K562 (cell line): ENCODE measurements at regions not wholly inside any gene's neighbourhood (a gene's known extent, or its start where the extent isn't known, plus 50 kb on each side); places are given as distances from the start of the nearest gene placed in this dataset.

Experiments used
- ATAC-seq: fragments of 200-7000 bp; cut with Tn5 transposase; 3 replicates; pipeline ENCODE4 v1.9.1; 2020; ENCODE audit warnings: moderate library complexity
- BruUV-seq: library from RNA; stranded (reverse); fragments of 400-500 nt; replicated peaks from 2 replicates; lab custom pipeline; 2021; lab: Mats Ljungman, UMichigan
- CTCF ChIA-PET: fragments of 300-600 bp; formaldehyde crosslinking; extraction: SDS; loops from one replicate; lab custom pipeline; 2021; ENCODE audit warnings: low intra/inter-chr PET ratio; lab: Yijun Ruan, JAX
- POLR2A ChIA-PET: fragments of 300-600, 350-650 bp; sonication (Branson Sonifier 250); formaldehyde crosslinking; extraction: SDS; loops from one replicate; lab custom pipeline; 2021; ENCODE audit warnings: antibody characterized with exemption, inconsistent platforms; lab: Yijun Ruan, JAX
- DNase-seq, 4 experiments: peaks; one replicate each; pipeline versions ENCODE4 v3.0.0 to v3.0.0-alpha.2; 2011 to 2018; ENCODE audit warnings: low spot score in 3 of 4, mixed read lengths in 3 of 4; ENCODE audit errors: extremely low read depth in 1 of 4
- FAIRE-seq: peaks from 2 replicates; lab custom pipeline; 2011; peaks lifted over from hg19 to GRCh38; lab: Jason Lieb, UNC
- H2AFZ ChIP-seq: 2 replicates; pipeline ENCODE4 v1.6.0; 2011; ENCODE audit warnings: low read depth, low read length, control low read depth, inconsistent platforms
- H3K27ac ChIP-seq: fragments of 200-600 bp; 3 replicates; pipeline ENCODE4 v1.8.0; 2011; ENCODE audit warnings: low read depth, mild to moderate bottlenecking, control low read depth, inconsistent platforms, low read length, moderate library complexity, mixed read lengths; ENCODE audit errors: extremely low read depth
- H3K27me3 ChIP-seq, 2 experiments: fragments of 300-600 bp in 1 of 2; 2 replicates in 1 of 2; 3 replicates in 1 of 2; pipeline versions ENCODE4 v1.6.0 to v1.8.0; 2011; ENCODE audit warnings: inconsistent platforms in 2 of 2, low read length in 2 of 2, mild to moderate bottlenecking in 1 of 2, mixed read lengths in 1 of 2, moderate library complexity in 1 of 2; ENCODE audit not compliant: control insufficient read depth in 2 of 2, insufficient read depth in 2 of 2
- H3K36me3 ChIP-seq: fragments of 300-600 bp; 3 replicates; pipeline ENCODE4 v1.8.0; 2011; ENCODE audit warnings: mild to moderate bottlenecking, low read length, inconsistent platforms; ENCODE audit not compliant: control insufficient read depth, insufficient read depth
- H3K4me1 ChIP-seq, 2 experiments: fragments of 200-600 bp in 1 of 2; replicated peaks in 1 of 2; 2 replicates in 1 of 2; 3 replicates in 1 of 2; pipeline versions ENCODE4 v1.5.1 to v1.8.0; 2011; ENCODE audit warnings: inconsistent platforms in 2 of 2, low read length in 2 of 2, mild to moderate bottlenecking in 1 of 2, mixed read lengths in 1 of 2, moderate library complexity in 1 of 2; ENCODE audit not compliant: control insufficient read depth in 2 of 2, insufficient read depth in 2 of 2
- H3K4me2 ChIP-seq: 2 replicates; pipeline ENCODE4 v1.6.1; 2011; ENCODE audit warnings: low read length, control low read depth, inconsistent platforms, mixed read lengths; ENCODE audit not compliant: insufficient read depth
- H3K4me3 ChIP-seq: fragments of 200-600 bp; sonication (generic), shearing (Covaris generic); 2 replicates; pipeline ENCODE4 v1.5.1; 2016; ENCODE audit warnings: control low read depth, inconsistent platforms
- H3K79me2 ChIP-seq: fragments of 200-600 bp; 3 replicates; pipeline ENCODE4 v1.8.0; 2011; ENCODE audit warnings: low read length, inconsistent platforms; ENCODE audit not compliant: control insufficient read depth, insufficient read depth
- H3K9ac ChIP-seq, 2 experiments: 2 replicates each; pipeline versions ENCODE4 v1.6.0 to v1.6.1; 2011; ENCODE audit warnings: low read depth in 2 of 2, low read length in 2 of 2, control low read depth in 1 of 2, inconsistent platforms in 1 of 2, mild to moderate bottlenecking in 1 of 2, mixed read lengths in 1 of 2; ENCODE audit not compliant: insufficient read depth in 1 of 2
- H3K9me1 ChIP-seq: one replicate; pipeline ENCODE4 v1.6.0; 2011; ENCODE audit warnings: inconsistent platforms, mild to moderate bottlenecking, low read length, moderate library complexity; ENCODE audit not compliant: control insufficient read depth, insufficient read depth
- H3K9me3 ChIP-seq: replicated peaks from 2 replicates; pipeline ENCODE4 v1.5.1; 2011; ENCODE audit warnings: low read depth, low read length, inconsistent platforms; ENCODE audit not compliant: control insufficient read depth, insufficient read depth
- H4K20me1 ChIP-seq: replicated peaks from 2 replicates; pipeline ENCODE4 v1.6.1; 2011; ENCODE audit warnings: low read length, inconsistent platforms, mixed read lengths; ENCODE audit not compliant: control insufficient read depth, insufficient read depth
- BCOR ChIP-seq: fragments of 450-650 bp; IDR thresholded peaks from 2 replicates; pipeline ENCODE4 v1.6.1; 2016
- CBFB ChIP-seq: sonication (generic); formaldehyde crosslinking; IDR thresholded peaks from 2 replicates; pipeline ENCODE4 v1.4.0; 2020; ENCODE audit warnings: mild to moderate bottlenecking, missing genetic modification reagents
- CBX8 ChIP-seq: fragments of 200-600 bp; sonication (generic); IDR thresholded peaks from 2 replicates; pipeline ENCODE4 v1.6.1; 2012; ENCODE audit warnings: borderline replicate concordance, mixed run types, low read depth, mild to moderate bottlenecking, moderate library complexity, mixed read lengths, low read length, control low read depth, inconsistent platforms; ENCODE audit not compliant: poor library complexity, severe bottlenecking; ENCODE audit errors: extremely low read depth
- DACH1 ChIP-seq: fragments of 450-650 bp; IDR thresholded peaks from 2 replicates; pipeline ENCODE4 v1.6.1; 2018; ENCODE audit not compliant: partially characterized antibody
- EHMT2 ChIP-seq: fragments of 450-650 bp; IDR thresholded peaks from 2 replicates; pipeline ENCODE4 v1.6.1; 2018; ENCODE audit warnings: antibody characterized with exemption
- ERF ChIP-seq: fragments of 450-650 bp; formaldehyde crosslinking; IDR thresholded peaks from 2 replicates; pipeline ENCODE4 v1.4.0; 2020; ENCODE audit warnings: mild to moderate bottlenecking, mixed read lengths
- GABPA ChIP-seq: fragments of 200-800 bp; sonication (Bioruptor generic); conservative IDR thresholded peaks from 2 replicates; pipeline ENCODE4 v1.6.1; 2016; ENCODE audit warnings: low read depth, missing genetic modification characterization, missing compliant biosample characterization
- GATA2 ChIP-seq: sonication (generic); formaldehyde crosslinking; IDR thresholded peaks from 2 replicates; pipeline ENCODE4 v1.4.0; 2020; ENCODE audit warnings: mild to moderate bottlenecking, missing genetic modification reagents
- L3MBTL2 ChIP-seq: fragments of 450-650 bp; IDR thresholded peaks from 2 replicates; pipeline ENCODE4 v1.6.1; 2016; ENCODE audit warnings: mild to moderate bottlenecking, moderate library complexity
- RFX1 ChIP-seq: fragments of 450-650 bp; IDR thresholded peaks from 2 replicates; pipeline ENCODE4 v1.6.1; 2016; ENCODE audit warnings: mild to moderate bottlenecking, moderate library complexity
- SAFB ChIP-seq: fragments of 200-400 bp; formaldehyde crosslinking; IDR thresholded peaks from 2 replicates; pipeline ENCODE4 v1.6.1; 2017; ENCODE audit warnings: low read depth, low read length, borderline replicate concordance
- SREBF1 ChIP-seq: fragments of 150-350 bp; IDR thresholded peaks from 2 replicates; pipeline ENCODE4 v1.6.1; 2014; ENCODE audit warnings: antibody characterized with exemption, low read depth, low read length, borderline replicate concordance
- TARDBP ChIP-seq: fragments of 450-650 bp; IDR thresholded peaks from 2 replicates; pipeline ENCODE4 v1.6.1; 2016
- WGBS: fragments of 100-300 bp; shearing (Covaris generic); methylation state at CpG from one replicate; pipeline ENCODE4 v1.1.6; 2016; ENCODE audit warnings: low coverage, mixed read lengths; ENCODE audit not compliant: insufficient coverage; ENCODE audit errors: missing lambda C conversion rate; 5-methylcytosine and 5-hydroxymethylcytosine counted together
- in situ Hi-C: fragments of 300-500 bp; cut with MboI; formaldehyde crosslinking; loops from 4 replicates; pipeline ENCODE4 v1.15.0; 2018; ENCODE audit warnings: inconsistent platforms, mixed read lengths
- intact Hi-C: fragments of 100-400 bp; cut with micrococcal nuclease; formaldehyde crosslinking; loops from 2 replicates; pipeline ENCODE4 v1.14.2; 2022
- TF ChIP-seq, protein P1 (sequence below): fragments of 250-450 bp; sonication (Bioruptor Pico); IDR thresholded peaks from 2 replicates; pipeline ENCODE4 v1.8.0; 2022; ENCODE audit warnings: moderate library complexity, mild to moderate bottlenecking, inconsistent platforms
- TF ChIP-seq, protein P2 (sequence below): fragments of 250-450 bp; sonication (Bioruptor Pico); IDR thresholded peaks from 2 replicates; pipeline ENCODE4 v1.5.0; 2021; ENCODE audit warnings: mild to moderate bottlenecking, borderline replicate concordance

- ATAC-seq: no peak
- BruUV-seq: no TSS peak
- H3K4me1 ChIP-seq: no peaks in the 10 kb centered on the region
- no peaks in the 10 kb centered on the region for H3K9me1 ChIP-seq
- H3K9me3 ChIP-seq: peaks cover 4% of the 10 kb centered on the region
- DNase-seq: no peak
- H3K9ac ChIP-seq: no peak overlapping the region
- H3K4me2 ChIP-seq: no peak overlapping the region
- WGBS: 0% methylated on average over 2 of the region's 2 CpGs
- no peak overlapping the region for H3K27ac ChIP-seq
- no peaks in the 10 kb centered on the region for H4K20me1 ChIP-seq
- peaks cover 3 to 28% of the 10 kb centered on the region in 2 experiments; a peak in 4 of 5 replicates for H3K27me3 ChIP-seq
- TF ChIP-seq RFX1 (no peak), SAFB (no peak), L3MBTL2 (no peak), BCOR (no peak)
- POLR2A ChIA-PET: interaction anchor here (1.2 kb wide), 1 partner anchor 12 kb away, joined by 3 read pairs; no protein-coding TSS in a partner anchor
- H3K36me3 ChIP-seq: no peaks in the 10 kb centered on the region
- CTCF ChIA-PET: no interaction called here
- no peak for FAIRE-seq
- in situ Hi-C loops (no loop called here), intact Hi-C loops (no loop called here)
- no peaks in the 10 kb centered on the region for H3K79me2 ChIP-seq
- no peak overlapping the region for H3K4me3 ChIP-seq
- H2AFZ ChIP-seq: no peak overlapping the region
Observed at GRCh38 chr1:20425622-20426021, 60.4 kb downstream of the CAMK2N1 start.

- H3K27me3 ChIP-seq: peaks cover 0 to 11% of the 10 kb centered on the region in 2 experiments; a peak in 3 of 5 replicates
- in situ Hi-C loops: no loop called here
- H3K4me2 ChIP-seq: no peak overlapping the region
- H3K9ac ChIP-seq: no peak overlapping the region
- H4K20me1 ChIP-seq: no peaks in the 10 kb centered on the region
- H3K79me2 ChIP-seq: no peaks in the 10 kb centered on the region
- POLR2A ChIA-PET: no interaction called here
- BruUV-seq: no TSS peak
- H2AFZ ChIP-seq: no peak overlapping the region
- no peak for DNase-seq
- CTCF ChIA-PET: no interaction called here
- intact Hi-C loops: no loop called here
- FAIRE-seq: no peak
- H3K4me1 ChIP-seq: no peaks in the 10 kb centered on the region
- no peak overlapping the region for H3K27ac ChIP-seq
- no peak for ATAC-seq
- H3K4me3 ChIP-seq: no peak overlapping the region
- WGBS: 2% methylated on average over 3 of the region's 3 CpGs
- H3K9me3 ChIP-seq: peaks cover 4% of the 10 kb centered on the region
- no peaks in the 10 kb centered on the region for H3K36me3 ChIP-seq
- H3K9me1 ChIP-seq: no peaks in the 10 kb centered on the region
- TF ChIP-seq, protein P1, sequence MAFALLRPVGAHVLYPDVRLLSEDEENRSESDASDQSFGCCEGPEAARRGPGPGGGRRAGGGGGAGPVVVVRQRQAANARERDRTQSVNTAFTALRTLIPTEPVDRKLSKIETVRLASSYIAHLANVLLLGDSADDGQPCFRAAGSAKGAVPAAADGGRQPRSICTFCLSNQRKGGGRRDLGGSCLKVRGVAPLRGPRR: no peak
- peak; percentile 22 for TF ChIP-seq DACH1
- TF ChIP-seq EHMT2: no peak
- no peak for TF ChIP-seq TARDBP
- no peak for TF ChIP-seq GATA2
- TF ChIP-seq, protein P2, sequence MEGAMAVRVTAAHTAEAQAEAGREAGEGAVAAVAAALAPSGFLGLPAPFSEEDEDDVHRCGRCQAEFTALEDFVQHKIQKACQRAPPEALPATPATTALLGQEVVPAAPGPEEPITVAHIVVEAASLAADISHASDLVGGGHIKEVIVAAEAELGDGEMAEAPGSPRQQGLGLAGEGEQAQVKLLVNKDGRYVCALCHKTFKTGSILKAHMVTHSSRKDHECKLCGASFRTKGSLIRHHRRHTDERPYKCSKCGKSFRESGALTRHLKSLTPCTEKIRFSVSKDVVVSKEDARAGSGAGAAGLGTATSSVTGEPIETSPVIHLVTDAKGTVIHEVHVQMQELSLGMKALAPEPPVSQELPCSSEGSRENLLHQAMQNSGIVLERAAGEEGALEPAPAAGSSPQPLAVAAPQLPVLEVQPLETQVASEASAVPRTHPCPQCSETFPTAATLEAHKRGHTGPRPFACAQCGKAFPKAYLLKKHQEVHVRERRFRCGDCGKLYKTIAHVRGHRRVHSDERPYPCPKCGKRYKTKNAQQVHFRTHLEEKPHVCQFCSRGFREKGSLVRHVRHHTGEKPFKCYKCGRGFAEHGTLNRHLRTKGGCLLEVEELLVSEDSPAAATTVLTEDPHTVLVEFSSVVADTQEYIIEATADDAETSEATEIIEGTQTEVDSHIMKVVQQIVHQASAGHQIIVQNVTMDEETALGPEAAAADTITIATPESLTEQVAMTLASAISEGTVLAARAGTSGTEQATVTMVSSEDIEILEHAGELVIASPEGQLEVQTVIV (CRISPR knock-in tag): no peak
- no peak for TF ChIP-seq SREBF1
- TF ChIP-seq CBX8: no peak
- no peak for TF ChIP-seq GABPA
- TF ChIP-seq CBFB: no peak
- no peak for TF ChIP-seq ERF (CRISPR knock-in tag)
Observed at GRCh38 chr1:20423169-20423795, 62.7 kb downstream of the CAMK2N1 start.
